ENCODE measurements at regions not wholly inside any gene's neighbourhood (a gene's known extent, or its start where the extent isn't known, plus 50 kb on each side); places are given as distances from the start of the nearest gene placed in this dataset.

DNA sequence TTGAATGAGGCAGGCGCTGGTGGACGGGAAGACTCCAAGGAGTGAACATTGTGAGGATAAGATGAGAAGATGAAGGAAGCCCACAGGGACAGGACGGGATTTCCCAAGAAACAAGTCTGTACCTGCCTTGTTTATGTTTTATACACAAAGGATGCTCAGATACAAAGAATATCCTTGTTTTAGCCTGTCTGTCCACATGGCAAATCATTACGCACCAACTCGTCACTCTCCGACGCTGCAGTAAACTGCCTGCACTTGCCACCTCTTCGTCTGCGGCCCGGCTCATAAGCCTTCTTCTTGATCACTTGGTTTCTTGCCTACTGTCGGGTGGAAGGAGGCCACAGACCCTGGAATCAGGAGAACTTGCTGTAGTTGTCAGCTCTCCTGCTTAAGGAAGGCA, 85.4 kb downstream of the CD83 start:
- no peak overlapping the region for H3K4me3 ChIP-seq (ENCODE audit: low read depth, low read length)
- H3K4me1 ChIP-seq, result no peaks in the 10 kb centered on the region
- H3K27me3 ChIP-seq (replicated peaks; ENCODE audit: control insufficient read depth, insufficient read depth, low read length), result no peaks in the 10 kb centered on the region
- Mint-ChIP-seq H3K9me3 (ENCODE audit: unreplicated experiment) (no peaks in the 10 kb centered on the region), H3K36me3 (ENCODE audit: insufficient read depth, unreplicated experiment) (no peaks in the 10 kb centered on the region), H3K4me1 (ENCODE audit: low read depth, unreplicated experiment) (no peaks in the 10 kb centered on the region), H3K27ac (ENCODE audit: unreplicated experiment) (no peak overlapping the region), H3K4me3 (ENCODE audit: unreplicated experiment) (no peak overlapping the region), H3K27me3 (ENCODE audit: insufficient read depth, unreplicated experiment) (peaks cover 2% of the 10 kb centered on the region)
- intact Hi-C loops (cut with micrococcal nuclease; ENCODE audit: unreplicated experiment), result no loop called here
- no TSS peak for BruUV-seq (replicated peaks)
- no peaks in the 10 kb centered on the region for H3K36me3 ChIP-seq (ENCODE audit: control insufficient read depth, insufficient read depth, low read length)
- no peak for TF ChIP-seq CTCF (IDR thresholded peaks at IDR 0.05; ENCODE audit: insufficient read depth in 1 of 2, low read depth in 1 of 2, low read length in 1 of 2, severe bottlenecking in 1 of 2, unreplicated experiment in 1 of 2)
- CTCF ChIA-PET, result no interaction called here
- H3K9me3 ChIP-seq, result no peaks in the 10 kb centered on the region
- no peak for DNase-seq
- POLR2A ChIA-PET, result no interaction called here

DNA sequence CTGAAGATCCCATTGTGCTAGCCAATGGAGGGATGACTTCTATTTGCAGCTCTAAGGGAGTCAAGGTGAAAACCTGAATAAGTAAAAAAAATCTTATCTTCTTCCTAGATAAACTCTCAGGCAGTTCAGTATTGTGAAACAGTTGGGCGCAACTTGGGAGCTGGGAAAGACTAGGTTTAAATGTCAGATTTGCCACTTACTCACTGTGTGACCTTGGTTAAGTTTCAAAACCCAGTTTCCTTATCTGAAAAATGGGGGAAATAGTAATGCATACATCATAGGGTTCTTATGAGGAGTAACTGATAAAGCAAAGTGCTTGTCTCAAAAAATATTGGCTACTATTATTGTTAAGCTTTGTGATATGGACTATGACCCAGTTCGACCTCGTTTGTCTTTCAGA, 88.8 kb downstream of the CD83 start:
- POLR2A ChIA-PET, result no interaction called here
- no peaks in the 10 kb centered on the region for H3K4me1 Mint-ChIP-seq (ENCODE audit: low read depth, unreplicated experiment)
- H3K9me3 ChIP-seq, result no peaks in the 10 kb centered on the region
- H3K36me3 ChIP-seq (ENCODE audit: control insufficient read depth, insufficient read depth, low read length), result no peaks in the 10 kb centered on the region
- H3K9me3 Mint-ChIP-seq (ENCODE audit: unreplicated experiment), result no peaks in the 10 kb centered on the region
- no peak overlapping the region for H3K4me3 ChIP-seq (ENCODE audit: low read depth, low read length)
- DNase-seq, result no peak
- intact Hi-C loops (cut with micrococcal nuclease; ENCODE audit: unreplicated experiment), result no loop called here
- no peak overlapping the region for H3K27ac Mint-ChIP-seq (ENCODE audit: unreplicated experiment)
- no peaks in the 10 kb centered on the region for H3K4me1 ChIP-seq
- CTCF ChIA-PET, result interaction anchor here (1.1 kb wide), 1 partner anchor 77 kb away, joined by 3 read pairs; no protein-coding TSS in a partner anchor
- H3K36me3 Mint-ChIP-seq (ENCODE audit: insufficient read depth, unreplicated experiment), result no peaks in the 10 kb centered on the region
- no peak for TF ChIP-seq CTCF (IDR thresholded peaks at IDR 0.05; ENCODE audit: insufficient read depth in 1 of 2, low read depth in 1 of 2, low read length in 1 of 2, severe bottlenecking in 1 of 2, unreplicated experiment in 1 of 2)
- H3K27me3 ChIP-seq (replicated peaks; ENCODE audit: control insufficient read depth, insufficient read depth, low read length), result no peaks in the 10 kb centered on the region
- BruUV-seq (replicated peaks), result no TSS peak
- no peaks in the 10 kb centered on the region for H3K27me3 Mint-ChIP-seq (ENCODE audit: insufficient read depth, unreplicated experiment)
- no peak overlapping the region for H3K4me3 Mint-ChIP-seq (ENCODE audit: unreplicated experiment)

DNA sequence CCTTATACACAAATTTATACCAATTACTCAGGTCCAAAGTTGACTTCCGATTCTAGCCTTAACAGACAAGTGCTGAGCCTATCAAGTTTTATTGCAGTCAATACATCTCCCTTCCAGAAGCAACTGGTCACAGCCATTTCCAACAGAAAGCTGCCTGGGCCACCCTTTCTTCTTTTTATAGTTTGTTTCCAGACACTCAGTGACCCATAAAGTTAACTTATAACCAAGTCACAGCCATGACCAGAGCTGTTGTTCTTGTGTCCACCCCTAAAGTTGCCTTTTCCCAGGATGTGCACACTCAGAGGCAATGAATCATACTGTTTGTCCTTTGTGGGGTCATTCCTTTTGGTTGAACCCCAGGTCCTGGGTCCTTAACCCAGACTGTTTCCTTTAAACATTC, 89.9 kb downstream of the CD83 start:
- H3K4me1 Mint-ChIP-seq (ENCODE audit: low read depth, unreplicated experiment), result peaks cover 6% of the 10 kb centered on the region
- no peaks in the 10 kb centered on the region for H3K36me3 Mint-ChIP-seq (ENCODE audit: insufficient read depth, unreplicated experiment)
- CTCF ChIA-PET, result no interaction called here
- POLR2A ChIA-PET, result no interaction called here
- no peaks in the 10 kb centered on the region for H3K36me3 ChIP-seq (ENCODE audit: control insufficient read depth, insufficient read depth, low read length)
- DNase-seq, result no peak
- no peak overlapping the region for H3K4me3 ChIP-seq (ENCODE audit: low read depth, low read length)
- no peak for TF ChIP-seq CTCF (IDR thresholded peaks at IDR 0.05; ENCODE audit: insufficient read depth in 1 of 2, low read depth in 1 of 2, low read length in 1 of 2, severe bottlenecking in 1 of 2, unreplicated experiment in 1 of 2)
- no peaks in the 10 kb centered on the region for H3K9me3 Mint-ChIP-seq (ENCODE audit: unreplicated experiment)
- peaks cover 8% of the 10 kb centered on the region for H3K4me1 ChIP-seq
- no peak overlapping the region for H3K27ac Mint-ChIP-seq (ENCODE audit: unreplicated experiment)
- H3K27me3 Mint-ChIP-seq (ENCODE audit: insufficient read depth, unreplicated experiment), result no peaks in the 10 kb centered on the region
- H3K27me3 ChIP-seq (replicated peaks; ENCODE audit: control insufficient read depth, insufficient read depth, low read length), result no peaks in the 10 kb centered on the region
- H3K9me3 ChIP-seq, result no peaks in the 10 kb centered on the region
- intact Hi-C loops (cut with micrococcal nuclease; ENCODE audit: unreplicated experiment), result no loop called here
- BruUV-seq (replicated peaks), result no TSS peak
- H3K4me3 Mint-ChIP-seq (ENCODE audit: unreplicated experiment), result no peak overlapping the region

Measured in Caco-2 (cell line).